SK-N-SH (cell line): ENCODE measurements at regions not wholly inside any gene's neighbourhood (a gene's known extent, or its start where the extent isn't known, plus 50 kb on each side); places are given as distances from the start of the nearest gene placed in this dataset.

Source experiments
- EZH2phosphoT487 ChIP-seq: fragments of 200-600 bp; sonication (generic); IDR thresholded peaks from 2 replicates; pipeline ENCODE4 v1.6.1; 2017; ENCODE audit warnings: low read depth, mixed run types, mild to moderate bottlenecking, antibody characterized with exemption, moderate library complexity, borderline replicate concordance
- JUND ChIP-seq: IDR thresholded peaks from 2 replicates; pipeline ENCODE4 v1.4.0; 2012
- RAD21 ChIP-seq: IDR thresholded peaks from 2 replicates; pipeline ENCODE4 v1.6.1; 2012; ENCODE audit warnings: mild to moderate bottlenecking, low read length
- TF ChIP-seq, protein P1 (sequence below): fragments of 200-600 bp; sonication (generic); IDR thresholded peaks from 2 replicates; pipeline ENCODE4 v1.6.1; 2017; ENCODE audit warnings: antibody characterized with exemption, mild to moderate bottlenecking, moderate library complexity
- TF ChIP-seq, protein P2 (sequence below): IDR thresholded peaks from 2 replicates; pipeline ENCODE4; 2012

DNA sequence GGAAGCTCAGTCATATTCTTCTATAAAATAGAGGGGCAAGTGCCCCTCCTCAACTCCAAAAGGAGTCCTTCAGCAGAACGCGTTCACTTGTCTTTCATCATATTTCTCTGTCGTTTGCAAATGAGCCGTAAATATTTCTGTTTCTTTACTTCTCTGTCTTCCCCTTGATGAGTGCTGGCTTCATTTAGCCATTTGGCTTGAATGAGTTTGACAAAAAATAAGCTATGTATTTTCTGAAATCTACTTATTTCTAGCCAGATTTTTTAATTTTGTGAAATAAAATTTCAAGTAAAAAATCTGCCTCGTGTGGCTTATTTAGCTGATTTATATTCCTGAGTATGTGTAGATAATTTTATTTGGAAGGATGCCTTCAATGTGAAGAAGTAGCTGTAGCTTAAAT lies 170.8 kb upstream of the DGKB start:
- TF ChIP-seq EZH2phosphoT487 (no peak), RAD21 (no peak), JUND (no peak)
- TF ChIP-seq, protein P1, sequence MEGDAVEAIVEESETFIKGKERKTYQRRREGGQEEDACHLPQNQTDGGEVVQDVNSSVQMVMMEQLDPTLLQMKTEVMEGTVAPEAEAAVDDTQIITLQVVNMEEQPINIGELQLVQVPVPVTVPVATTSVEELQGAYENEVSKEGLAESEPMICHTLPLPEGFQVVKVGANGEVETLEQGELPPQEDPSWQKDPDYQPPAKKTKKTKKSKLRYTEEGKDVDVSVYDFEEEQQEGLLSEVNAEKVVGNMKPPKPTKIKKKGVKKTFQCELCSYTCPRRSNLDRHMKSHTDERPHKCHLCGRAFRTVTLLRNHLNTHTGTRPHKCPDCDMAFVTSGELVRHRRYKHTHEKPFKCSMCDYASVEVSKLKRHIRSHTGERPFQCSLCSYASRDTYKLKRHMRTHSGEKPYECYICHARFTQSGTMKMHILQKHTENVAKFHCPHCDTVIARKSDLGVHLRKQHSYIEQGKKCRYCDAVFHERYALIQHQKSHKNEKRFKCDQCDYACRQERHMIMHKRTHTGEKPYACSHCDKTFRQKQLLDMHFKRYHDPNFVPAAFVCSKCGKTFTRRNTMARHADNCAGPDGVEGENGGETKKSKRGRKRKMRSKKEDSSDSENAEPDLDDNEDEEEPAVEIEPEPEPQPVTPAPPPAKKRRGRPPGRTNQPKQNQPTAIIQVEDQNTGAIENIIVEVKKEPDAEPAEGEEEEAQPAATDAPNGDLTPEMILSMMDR, result no peak
- TF ChIP-seq, protein P2, sequence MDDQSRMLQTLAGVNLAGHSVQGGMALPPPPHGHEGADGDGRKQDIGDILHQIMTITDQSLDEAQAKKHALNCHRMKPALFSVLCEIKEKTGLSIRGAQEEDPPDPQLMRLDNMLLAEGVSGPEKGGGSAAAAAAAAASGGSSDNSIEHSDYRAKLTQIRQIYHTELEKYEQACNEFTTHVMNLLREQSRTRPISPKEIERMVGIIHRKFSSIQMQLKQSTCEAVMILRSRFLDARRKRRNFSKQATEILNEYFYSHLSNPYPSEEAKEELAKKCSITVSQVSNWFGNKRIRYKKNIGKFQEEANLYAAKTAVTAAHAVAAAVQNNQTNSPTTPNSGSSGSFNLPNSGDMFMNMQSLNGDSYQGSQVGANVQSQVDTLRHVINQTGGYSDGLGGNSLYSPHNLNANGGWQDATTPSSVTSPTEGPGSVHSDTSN, result no peak
